Activated naive CD4-positive, alpha-beta T cell treated with anti-CD3 and anti-CD28 coated beads, Interleukin-2, amount 50 U/mL, for 72 hours (primary cell): ENCODE measurements at regions not wholly inside any gene's neighbourhood (a gene's known extent, or its start where the extent isn't known, plus 50 kb on each side); places are given as distances from the start of the nearest gene placed in this dataset.

Experiments
- ATAC-seq, 2 donors: fragments of 150-1000 bp; cut with Tn5 transposase; 2 replicates each; pipeline ENCODE4 v1.10.0; 2021; ENCODE audit warnings: mild to moderate bottlenecking in 2 of 2, moderate library complexity in 2 of 2
- DNase-seq, 2 donors: peaks; one replicate each; pipeline ENCODE4 v3.0.0; 2021 to 2022; ENCODE audit warnings: low spot score in 2 of 2
- H3K27ac Mint-ChIP-seq, 2 donors: one replicate each; pipeline ENCODE4 v1.8.0; 2022; ENCODE audit warnings: mild to moderate bottlenecking in 2 of 2, mixed read lengths in 2 of 2
- H3K36me3 Mint-ChIP-seq, 2 donors: one replicate each; pipeline ENCODE4 v1.8.0; 2022; ENCODE audit warnings: mixed read lengths in 2 of 2
- H3K9me3 Mint-ChIP-seq, 2 donors: one replicate each; pipeline ENCODE4 v1.8.0; 2022; ENCODE audit warnings: mixed read lengths in 2 of 2

DNA sequence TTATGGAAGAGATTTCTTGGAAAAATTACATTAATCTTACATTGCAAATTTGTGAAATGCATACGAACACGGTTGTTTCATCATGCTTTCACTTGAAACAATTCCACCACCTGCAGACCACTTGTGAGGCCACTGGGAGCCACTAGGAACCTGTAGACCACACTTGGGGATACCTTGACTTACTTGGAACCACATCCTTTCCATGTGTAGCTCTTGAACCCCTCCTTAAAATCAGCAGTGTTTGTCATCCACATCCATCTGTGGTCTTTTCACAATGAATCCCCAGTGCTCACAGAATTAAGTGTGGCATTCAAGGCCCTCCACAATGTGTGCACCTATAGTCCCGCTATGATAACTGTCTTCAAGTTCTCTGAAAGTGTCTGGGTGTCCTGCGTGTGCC is 350.9 kb downstream of the MYCN start:
- Mint-ChIP-seq H3K36me3 (no peaks in the 10 kb centered on the region), H3K9me3 (peaks cover 0 to under 1% of the 10 kb centered on the region in 2 donors), H3K27ac (no peak overlapping the region)
- no peak for DNase-seq
- ATAC-seq = no peak

DNA sequence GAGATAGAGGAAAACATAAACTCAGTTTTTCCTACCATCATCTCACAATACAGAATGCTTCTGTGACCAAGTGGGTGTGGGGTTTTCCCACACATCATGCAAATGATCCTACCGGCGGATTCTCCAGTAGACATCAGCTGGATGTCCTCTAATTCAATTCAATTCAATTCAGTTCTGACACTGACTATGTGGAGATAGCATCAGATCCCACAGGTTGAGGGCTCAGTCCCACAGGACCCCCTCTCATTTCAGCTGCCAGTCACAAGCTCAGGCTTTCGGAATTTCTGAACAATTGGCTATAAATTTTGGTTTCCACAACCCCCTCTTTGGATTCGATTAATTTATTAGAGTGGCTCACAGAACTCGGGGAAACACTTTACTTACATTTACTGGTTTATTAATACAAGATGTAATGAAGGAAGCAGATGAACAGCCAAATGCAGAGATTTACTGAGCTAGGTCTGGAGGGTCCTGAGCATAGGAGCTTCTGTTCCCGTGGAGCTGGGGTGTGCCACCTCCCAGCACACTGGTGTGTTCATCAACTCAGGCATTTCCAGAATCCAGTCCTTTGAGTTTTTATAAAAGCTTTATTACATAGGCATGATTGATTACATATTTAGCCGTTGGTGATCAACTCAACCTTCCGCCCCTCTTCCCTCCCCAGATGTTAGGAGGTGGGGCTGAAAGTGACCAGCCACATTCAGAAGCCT is 350.1 kb downstream of the MYCN start:
- Mint-ChIP-seq H3K9me3 (no peaks in the 10 kb centered on the region), H3K36me3 (no peaks in the 10 kb centered on the region), H3K27ac (no peak overlapping the region)
- DNase-seq = no peak
- no peak for ATAC-seq

DNA sequence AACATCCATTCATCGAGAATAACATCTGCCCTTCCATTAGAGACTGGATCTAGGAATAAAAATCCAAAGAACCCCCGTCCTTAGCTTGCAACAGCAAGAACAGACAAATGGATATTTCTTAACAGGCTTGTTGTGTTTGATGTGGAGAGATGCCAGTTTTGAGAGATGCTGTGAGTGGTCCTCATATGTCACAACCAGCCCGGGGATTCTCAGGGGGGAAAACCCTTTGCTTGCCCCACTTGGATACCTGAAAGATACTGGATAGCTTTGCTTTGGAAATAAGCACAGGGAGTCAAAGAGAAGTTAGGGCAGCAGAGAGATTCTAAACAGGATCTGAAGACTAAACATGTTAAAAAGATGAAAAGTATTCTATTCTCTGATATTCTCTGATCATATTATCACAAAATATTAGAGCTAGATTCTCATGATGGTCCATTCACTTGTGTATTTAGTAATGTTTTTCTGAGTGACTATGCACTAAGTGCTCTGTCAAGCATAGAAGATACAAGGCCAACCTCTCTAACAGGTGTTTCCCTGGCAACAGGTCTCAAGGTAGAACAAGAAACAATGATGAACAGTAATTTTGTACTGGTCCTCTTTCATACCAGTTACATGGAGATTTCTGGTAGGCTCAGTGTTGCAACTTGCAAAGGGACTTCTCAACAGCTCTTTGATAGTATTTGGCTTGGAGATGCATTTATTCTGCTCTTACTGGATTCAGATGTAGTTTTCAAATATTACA is 348.2 kb downstream of the MYCN start:
- ATAC-seq = no peak
- Mint-ChIP-seq H3K9me3 (no peaks in the 10 kb centered on the region), H3K27ac (no peak overlapping the region), H3K36me3 (no peaks in the 10 kb centered on the region)
- no peak for DNase-seq

DNA sequence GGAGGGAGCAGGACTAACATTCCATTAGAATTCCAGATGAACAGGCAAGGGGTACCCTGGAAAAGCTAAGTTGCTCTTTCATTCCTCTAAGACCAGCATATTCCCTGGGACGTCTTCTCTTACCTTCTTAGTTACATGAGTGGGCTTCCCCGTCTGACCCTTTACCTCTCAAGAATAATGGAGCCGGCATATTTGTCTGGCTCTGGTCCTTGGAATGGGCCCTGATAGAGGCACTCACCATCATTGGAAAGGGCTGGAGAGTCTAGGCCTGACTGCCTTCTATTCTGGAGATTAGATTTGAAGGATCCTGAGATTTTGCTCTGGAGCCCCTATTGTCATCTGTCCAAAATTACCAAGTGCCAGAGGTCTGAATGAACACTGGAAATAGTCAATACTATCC is 347.5 kb downstream of the MYCN start:
- H3K36me3 Mint-ChIP-seq = no peaks in the 10 kb centered on the region
- ATAC-seq = no peak
- no peak for DNase-seq
- H3K27ac Mint-ChIP-seq = no peak overlapping the region
- H3K9me3 Mint-ChIP-seq = no peaks in the 10 kb centered on the region

DNA sequence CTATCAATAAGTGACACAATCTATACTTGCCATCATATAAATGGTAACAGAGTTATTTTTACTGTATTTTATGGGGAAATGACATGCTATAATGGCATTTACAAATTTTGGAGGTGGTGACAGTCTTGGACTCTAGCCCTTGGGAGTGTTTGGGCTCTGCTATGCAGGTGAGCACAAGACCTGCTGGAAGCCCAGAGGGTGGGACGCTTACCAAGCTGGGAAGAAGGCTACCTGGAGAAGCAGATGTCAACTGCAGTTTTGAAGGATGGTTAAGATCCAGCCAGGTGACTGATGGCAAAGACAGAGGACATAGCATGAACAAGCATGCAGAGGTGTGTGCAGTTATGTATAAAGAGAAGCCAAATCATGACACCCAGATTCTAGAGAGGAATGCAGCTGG is 346.9 kb downstream of the MYCN start:
- Mint-ChIP-seq H3K36me3 (no peaks in the 10 kb centered on the region), H3K9me3 (no peaks in the 10 kb centered on the region), H3K27ac (no peak overlapping the region)
- no peak for DNase-seq
- no peak for ATAC-seq

DNA sequence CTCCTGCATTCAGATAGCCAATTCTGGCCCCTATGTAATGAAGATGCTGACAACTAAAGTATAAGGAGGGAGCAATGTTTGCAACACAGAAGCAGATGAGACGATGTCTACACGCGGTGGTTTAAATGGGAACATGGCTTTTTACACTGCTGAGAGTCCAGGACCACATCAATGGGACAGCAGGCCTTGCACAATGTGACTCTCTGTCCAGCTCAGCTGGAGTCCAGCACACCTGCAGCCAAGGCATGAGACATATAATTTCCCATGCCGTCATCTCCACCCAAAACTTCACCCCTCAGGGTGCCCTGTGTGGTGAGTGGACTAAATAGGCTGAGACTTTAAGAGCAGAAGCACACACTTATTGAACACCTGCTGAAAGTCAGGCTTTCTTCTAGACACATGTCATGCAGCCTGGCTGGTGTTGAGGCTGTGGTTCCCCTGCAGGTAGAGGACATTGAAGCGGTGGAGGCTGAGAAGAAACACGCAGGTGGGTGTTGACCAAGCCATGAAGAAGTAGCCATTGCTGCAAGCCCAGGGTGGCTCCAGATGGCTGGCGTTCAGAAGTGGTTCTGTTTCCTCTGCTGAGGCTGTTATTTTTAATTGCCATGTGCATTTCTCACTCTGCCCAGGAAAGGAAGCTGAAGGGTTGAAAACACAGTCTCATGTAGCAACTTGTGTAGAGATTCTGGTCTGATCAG is 345.6 kb downstream of the MYCN start:
- no peaks in the 10 kb centered on the region for H3K36me3 Mint-ChIP-seq
- ATAC-seq (no peak), DNase-seq (no peak)
- no peaks in the 10 kb centered on the region for H3K9me3 Mint-ChIP-seq
- H3K27ac Mint-ChIP-seq = no peak overlapping the region

DNA sequence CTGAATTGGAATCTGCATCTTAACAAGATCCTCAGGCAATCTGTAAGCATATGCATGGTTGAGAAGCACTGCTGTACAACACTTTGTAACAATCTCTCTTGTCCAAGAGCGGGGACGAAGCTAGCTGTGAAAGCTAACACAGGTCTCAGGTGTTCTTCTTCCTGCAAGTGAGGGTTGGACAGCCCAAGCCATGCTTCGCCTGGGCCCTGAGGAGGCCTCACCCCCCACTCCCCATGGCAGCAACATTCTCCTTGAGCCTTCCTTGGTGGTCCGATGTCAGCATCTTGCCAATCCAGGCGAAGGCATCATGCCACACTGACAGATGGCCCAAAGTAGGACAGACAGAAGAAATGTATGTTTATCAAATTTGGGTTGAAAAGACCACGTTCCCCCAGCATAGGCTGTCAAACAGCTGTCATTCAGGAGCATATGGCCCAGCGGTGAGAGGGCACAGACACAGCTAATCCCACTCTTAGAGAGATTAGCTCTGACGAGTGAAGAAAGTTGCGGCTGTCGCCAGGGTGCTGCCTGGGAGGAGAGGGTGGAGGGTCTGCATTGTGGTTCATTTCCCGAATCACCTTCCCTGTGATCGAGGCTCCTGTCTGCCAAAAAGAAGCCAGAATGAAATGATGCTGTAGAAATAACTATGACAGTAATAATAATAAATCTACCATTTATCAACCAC is 344.7 kb downstream of the MYCN start:
- ATAC-seq = no peak
- no peaks in the 10 kb centered on the region for H3K36me3 Mint-ChIP-seq
- H3K9me3 Mint-ChIP-seq = no peaks in the 10 kb centered on the region
- no peak overlapping the region for H3K27ac Mint-ChIP-seq
- DNase-seq = no peak

DNA sequence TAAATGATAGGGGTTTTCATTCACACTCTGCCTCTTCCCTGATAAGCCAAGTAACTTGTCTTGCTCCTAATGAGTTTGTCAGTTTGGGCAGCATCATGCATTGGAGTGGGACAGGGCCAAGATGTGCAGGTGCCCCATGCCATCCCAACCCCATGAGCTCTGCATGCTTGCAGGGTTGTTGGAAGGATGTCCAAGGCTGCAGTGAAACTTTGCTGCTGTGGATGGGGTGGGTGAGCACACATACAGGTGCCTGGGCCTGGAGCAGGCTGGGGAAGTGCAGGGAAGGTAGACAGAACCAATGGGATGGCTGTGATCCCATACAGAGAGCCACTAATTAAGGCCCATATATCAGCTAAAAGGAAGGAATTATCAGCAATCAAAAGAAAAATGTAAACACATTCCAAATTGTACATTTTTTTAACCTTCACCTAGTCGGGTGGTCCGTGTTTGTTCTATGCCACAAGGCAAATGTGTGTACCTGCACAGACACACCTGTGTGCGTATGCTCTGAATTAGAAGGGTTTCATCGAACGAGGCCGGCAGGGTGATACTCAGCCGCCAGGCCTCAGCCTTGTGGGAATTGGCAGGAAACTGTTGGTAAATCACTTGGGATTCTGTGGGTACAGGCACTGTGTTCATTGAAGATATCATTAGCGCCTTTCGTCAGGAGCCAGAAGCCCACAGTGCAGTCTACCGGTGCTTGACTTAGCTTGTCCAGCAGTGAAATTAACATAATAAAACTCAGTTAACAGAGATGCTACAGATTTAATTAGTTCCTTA is 342.9 kb downstream of the MYCN start:
- Mint-ChIP-seq H3K9me3 (no peaks in the 10 kb centered on the region), H3K27ac (no peak overlapping the region)

DNA sequence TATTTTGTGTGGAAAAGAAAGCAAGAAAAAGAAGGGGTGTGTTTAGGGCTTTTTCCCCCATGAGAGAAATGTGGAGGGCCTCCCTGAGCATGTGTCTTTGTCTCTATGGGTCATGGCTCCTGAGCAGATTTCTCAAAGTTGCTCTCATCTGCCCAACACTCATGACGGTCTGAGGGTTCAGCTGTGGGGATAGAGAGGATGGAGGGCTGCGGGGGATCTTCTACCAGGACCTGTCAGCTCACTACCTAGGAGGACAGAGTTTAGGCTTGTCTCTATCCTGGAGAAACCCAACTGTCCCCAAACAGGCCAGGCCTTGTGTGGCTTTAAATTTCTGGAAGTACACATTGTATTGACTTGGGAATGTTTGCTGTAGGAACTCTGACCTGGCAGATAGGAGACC is 342.2 kb downstream of the MYCN start:
- H3K36me3 Mint-ChIP-seq = no peaks in the 10 kb centered on the region
- no peaks in the 10 kb centered on the region for H3K9me3 Mint-ChIP-seq
- H3K27ac Mint-ChIP-seq = no peak overlapping the region
- ATAC-seq (no peak), DNase-seq (no peak)

More for the DNA sequence above, 342.9 kb downstream of the MYCN start:
- no peak for ATAC-seq
- no peak for DNase-seq
- H3K36me3 Mint-ChIP-seq = no peaks in the 10 kb centered on the region

DNA sequence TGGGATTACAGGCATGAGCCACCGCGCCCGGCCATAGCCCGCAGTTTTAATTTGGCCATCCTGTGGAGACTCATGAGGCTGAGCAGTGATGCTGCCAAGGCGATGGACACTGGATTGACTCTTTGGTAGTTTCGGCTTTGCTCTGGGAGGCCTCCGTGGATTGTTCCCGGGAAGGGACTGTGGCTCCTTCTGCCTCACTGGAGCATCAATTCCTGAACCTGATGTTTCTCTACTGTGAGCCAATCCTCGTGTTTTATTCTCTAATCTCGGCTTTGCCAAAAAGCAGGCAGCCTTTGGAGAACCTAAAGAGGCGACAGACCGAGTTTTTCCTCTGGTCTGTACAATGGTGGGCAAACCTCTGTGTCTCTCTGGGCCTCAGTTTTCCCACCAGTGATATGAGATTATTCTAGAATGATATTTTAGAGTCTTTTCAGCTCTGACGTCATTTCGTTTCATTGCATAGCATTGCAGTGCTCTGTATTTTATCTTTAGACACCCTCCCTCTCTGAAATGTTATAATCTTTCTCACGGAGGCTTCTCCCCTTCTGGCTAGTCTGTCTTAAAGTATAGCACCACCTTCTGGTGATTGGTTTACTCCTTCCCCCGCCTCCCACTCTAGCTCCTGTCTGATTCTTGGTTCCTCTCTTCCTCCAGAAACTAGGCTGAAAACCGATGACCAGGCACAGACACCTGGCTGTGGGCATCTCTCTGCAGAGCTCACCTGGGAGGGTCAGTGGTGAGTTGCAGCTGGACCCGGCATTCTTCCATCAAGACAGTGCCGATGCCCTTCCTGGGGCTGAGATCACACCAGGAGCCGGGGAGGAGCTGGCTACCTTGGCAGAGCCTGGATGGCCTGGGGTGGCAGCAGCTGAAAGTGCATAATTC is 341.3 kb downstream of the MYCN start:
- no peaks in the 10 kb centered on the region for H3K9me3 Mint-ChIP-seq
- peak in 1 of 2 donors; percentile 58 for ATAC-seq
- no peak overlapping the region for H3K27ac Mint-ChIP-seq
- DNase-seq = no peak
- H3K36me3 Mint-ChIP-seq = no peaks in the 10 kb centered on the region

DNA sequence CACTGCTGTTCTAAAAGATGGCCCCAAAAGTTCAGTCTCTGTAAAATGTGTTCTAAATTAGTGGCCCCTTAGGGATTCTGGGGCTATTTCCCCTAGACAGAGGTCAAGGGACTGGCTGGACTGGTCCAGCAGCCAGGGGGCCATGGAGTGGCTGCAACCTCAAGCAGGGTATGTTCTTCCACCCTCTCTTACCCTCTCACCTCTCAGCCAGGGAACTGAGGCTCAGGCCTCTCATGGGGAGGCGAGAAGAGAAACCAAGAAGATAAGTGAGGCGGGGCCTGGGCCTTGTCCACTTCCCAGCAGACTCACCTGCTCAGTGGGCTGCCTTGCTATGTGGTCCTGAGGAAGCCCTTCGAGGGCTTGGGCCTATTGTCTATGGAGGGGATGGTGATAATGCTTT is 339.7 kb downstream of the MYCN start:
- Mint-ChIP-seq H3K27ac (no peak overlapping the region), H3K9me3 (no peaks in the 10 kb centered on the region), H3K36me3 (no peaks in the 10 kb centered on the region)
- ATAC-seq (no peak), DNase-seq (no peak)

DNA sequence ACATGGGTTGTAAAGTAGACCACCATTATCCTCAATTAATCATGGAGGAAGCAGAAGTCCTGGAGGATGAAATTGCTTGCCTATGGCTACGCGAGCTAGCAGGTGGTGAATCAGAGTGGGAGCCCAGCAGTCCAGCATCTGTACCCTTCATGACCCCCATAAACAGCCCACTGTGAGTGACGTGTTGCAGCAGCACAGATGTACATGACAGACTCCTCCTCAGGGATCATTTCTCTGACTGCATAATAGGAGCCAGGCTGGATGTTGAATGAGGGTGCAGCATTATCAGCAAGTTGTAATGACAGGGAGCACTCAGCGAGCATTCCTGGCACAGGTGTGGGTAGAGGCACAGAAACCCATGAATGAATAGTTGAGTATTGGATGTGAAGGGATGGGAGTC is 339.3 kb downstream of the MYCN start:
- no peaks in the 10 kb centered on the region for H3K36me3 Mint-ChIP-seq
- no peak for DNase-seq

DNA sequence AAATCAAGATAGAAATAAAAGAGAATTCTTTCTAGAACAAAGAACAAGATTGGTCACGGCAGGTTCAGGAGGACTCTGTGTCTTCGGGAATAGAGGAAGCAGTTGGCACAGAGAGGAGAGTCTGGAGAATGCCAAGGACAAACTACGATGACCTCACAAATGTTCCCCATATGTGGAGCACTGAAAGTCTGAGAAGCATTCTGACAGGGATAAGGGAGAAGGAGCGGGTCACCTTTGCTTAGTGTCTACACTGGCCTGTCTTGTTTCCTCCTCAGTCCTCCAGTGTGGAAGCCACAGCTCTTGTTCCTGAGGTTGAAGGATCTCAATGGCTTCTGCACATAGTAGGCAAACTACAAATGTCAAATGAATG is 338.8 kb downstream of the MYCN start:
- H3K27ac Mint-ChIP-seq = no peak overlapping the region
- DNase-seq (no peak), ATAC-seq (no peak)

More for the DNA sequence above, 339.3 kb downstream of the MYCN start:
- H3K27ac Mint-ChIP-seq = no peak overlapping the region
- H3K9me3 Mint-ChIP-seq = no peaks in the 10 kb centered on the region
- no peak for ATAC-seq

DNA sequence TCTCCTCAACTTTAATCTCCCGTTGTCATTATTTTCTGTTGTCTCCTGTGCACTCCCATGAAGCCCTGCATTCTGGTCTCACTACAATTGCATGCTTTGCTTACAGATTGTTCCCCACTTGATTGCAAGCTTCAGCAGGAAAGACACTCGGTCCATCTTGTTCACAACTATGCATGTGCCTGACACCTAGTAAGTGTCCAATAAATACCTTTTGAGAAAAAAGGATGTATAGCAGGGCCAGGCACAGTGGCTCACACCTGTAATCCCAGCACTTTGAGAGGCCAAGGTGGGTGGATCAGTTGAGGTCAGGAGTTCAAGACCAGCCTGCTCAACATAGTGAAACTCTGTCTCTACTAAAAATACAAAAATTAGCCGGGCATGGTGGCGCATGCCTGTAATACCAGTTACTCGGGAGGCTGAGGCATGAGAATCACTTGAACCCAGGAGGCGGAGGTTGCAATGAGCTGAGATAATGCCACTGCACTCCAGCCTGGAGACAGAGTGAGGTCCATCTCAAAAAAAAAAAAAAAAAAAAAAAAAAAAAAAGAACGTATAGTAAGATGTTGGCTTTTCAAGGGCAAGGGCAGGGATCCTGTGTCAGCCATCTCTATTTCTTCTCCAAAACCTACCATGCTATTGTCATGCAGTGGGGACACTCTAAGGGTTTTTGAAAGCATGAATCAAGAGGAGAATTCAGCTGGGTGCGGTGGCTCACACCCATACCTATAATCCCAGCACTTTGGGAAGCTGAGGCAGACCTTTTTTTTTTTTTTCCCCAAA is 338.3 kb downstream of the MYCN start:
- DNase-seq = no peak
- no peaks in the 10 kb centered on the region for H3K9me3 Mint-ChIP-seq
- no peak for ATAC-seq
- H3K36me3 Mint-ChIP-seq = no peaks in the 10 kb centered on the region
- no peak overlapping the region for H3K27ac Mint-ChIP-seq

More for the DNA sequence above, 338.8 kb downstream of the MYCN start:
- H3K9me3 Mint-ChIP-seq = no peaks in the 10 kb centered on the region
- H3K36me3 Mint-ChIP-seq = no peaks in the 10 kb centered on the region

DNA sequence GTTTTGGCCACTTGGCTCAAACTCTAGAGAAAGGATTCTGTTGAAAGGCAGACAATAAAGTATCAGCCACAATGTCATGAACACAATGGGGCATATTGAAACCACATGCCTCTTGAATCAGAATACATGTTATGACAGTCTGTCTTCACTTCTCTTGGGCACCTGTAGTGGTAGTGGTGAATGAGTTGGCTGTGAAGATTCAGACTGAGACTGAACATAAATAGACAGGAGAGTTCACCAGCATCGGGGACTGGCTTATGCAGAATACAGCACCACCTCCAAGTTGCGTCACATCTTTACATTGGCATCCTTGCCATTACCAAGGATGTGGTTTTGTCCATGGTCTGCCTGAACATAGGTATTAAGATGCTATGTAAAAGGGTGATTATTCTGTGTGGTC is 336.8 kb downstream of the MYCN start:
- DNase-seq (no peak), ATAC-seq (peak; percentile 81)
- Mint-ChIP-seq H3K36me3 (no peaks in the 10 kb centered on the region), H3K27ac (no peak overlapping the region), H3K9me3 (peaks cover 0 to 5% of the 10 kb centered on the region in 2 donors)
